Astrocyte of the spinal cord (primary cell): ENCODE measurements at regions not wholly inside any gene's neighbourhood (a gene's known extent, or its start where the extent isn't known, plus 50 kb on each side); places are given as distances from the start of the nearest gene placed in this dataset.

Source experiments
- DNase-seq: peaks from one replicate; pipeline ENCODE4 v3.0.0; 2011; ENCODE audit warnings: low read depth, low spot score
- H3K4me3 ChIP-seq: 2 replicates; pipeline ENCODE4 v1.5.1; 2011; ENCODE audit warnings: low read depth, mild to moderate bottlenecking, low read length, moderate library complexity
- CTCF ChIP-seq: IDR thresholded peaks from 2 replicates; pipeline ENCODE4 v1.5.1; 2012; ENCODE audit warnings: low read depth, mild to moderate bottlenecking, low read length, inconsistent platforms
- in situ Hi-C: cut with HindIII; loops from 2 replicates; pipeline ENCODE4 v1.10.0; 2017; ENCODE audit warnings: low sequenced_read_pairs

- no peak overlapping the region for H3K4me3 ChIP-seq
- DNase-seq, result no peak
- in situ Hi-C loops, result no loop called here
- no peak for TF ChIP-seq CTCF
These were observed 83.3 kb downstream of the SCN11A start for GRCh38 chr3:38968403-38968802.

GRCh38 chr3:38967693-38967989 lies 84.1 kb downstream of the SCN11A start:
- in situ Hi-C loops, result no loop called here
- no peak for TF ChIP-seq CTCF
- no peak for DNase-seq
- H3K4me3 ChIP-seq, result no peak overlapping the region

GRCh38 chr3:38966811-38967692 lies 84.7 kb downstream of the SCN11A start:
- no peak overlapping the region for H3K4me3 ChIP-seq
- no peak for DNase-seq
- TF ChIP-seq CTCF, result no peak
- in situ Hi-C loops, result no loop called here

GRCh38 chr3:38964646-38965045 lies 87.1 kb downstream of the SCN11A start:
- no peak for DNase-seq
- H3K4me3 ChIP-seq, result no peak overlapping the region
- TF ChIP-seq CTCF, result no peak
- in situ Hi-C loops, result no loop called here

GRCh38 chr3:38964204-38964603 lies 87.5 kb downstream of the SCN11A start:
- no peak for TF ChIP-seq CTCF
- no peak overlapping the region for H3K4me3 ChIP-seq
- in situ Hi-C loops, result no loop called here
- DNase-seq, result no peak

- peak; percentile 76 for TF ChIP-seq CTCF
- H3K4me3 ChIP-seq, result no peak overlapping the region
- in situ Hi-C loops, result no loop called here
- peak; percentile 35 for DNase-seq
These were observed 90.7 kb downstream of the SCN11A start for GRCh38 chr3:38960953-38961622.
